GM19397 (cell line): ENCODE measurements at regions not wholly inside any gene's neighbourhood (a gene's known extent, or its start where the extent isn't known, plus 50 kb on each side); places are given as distances from the start of the nearest gene placed in this dataset.
"Not testable (repeated sequence)": the region's sequence is repeated elsewhere in the genome, so short reads cannot be mapped to it uniquely, and the experiment has no call there.

Experiments used
- ATAC-seq: cut with Tn5 transposase; IDR thresholded peaks from one replicate; pipeline ENCODE4 v1.9.1; 2021; ENCODE audit warnings: mild to moderate bottlenecking, moderate library complexity; ENCODE audit not compliant: unreplicated experiment

GRCh38 chr17:33560165-33560564 lies 267.1 kb upstream of the ASIC2 start:
- no peak for ATAC-seq

- no peak for ATAC-seq
Observed at GRCh38 chr17:33560871-33561270, 267.8 kb upstream of the ASIC2 start.

GRCh38 chr17:33561569-33562334 lies 268.7 kb upstream of the ASIC2 start:
- no peak for ATAC-seq

GRCh38 chr17:33562792-33563191 lies 269.7 kb upstream of the ASIC2 start:
- ATAC-seq, result no peak

GRCh38 chr17:33564146-33564545 lies 271.1 kb upstream of the ASIC2 start:
- ATAC-seq, result no peak

GRCh38 chr17:33567223-33567622 lies 274.1 kb upstream of the ASIC2 start:
- no peak for ATAC-seq

- ATAC-seq, result no peak
Observed at GRCh38 chr17:33572615-33573014, 279.5 kb upstream of the ASIC2 start.

- ATAC-seq, result no peak
Observed at GRCh38 chr17:33574942-33575445, 281.9 kb upstream of the ASIC2 start.

- not testable (repeated sequence) for ATAC-seq
Observed at GRCh38 chr17:33579740-33580139, 286.6 kb upstream of the ASIC2 start.

- ATAC-seq, result no peak
Observed at GRCh38 chr17:33580215-33580614, 287.1 kb upstream of the ASIC2 start.

GRCh38 chr17:33582661-33583060 lies 289.6 kb upstream of the ASIC2 start:
- no peak for ATAC-seq

GRCh38 chr17:33583518-33584417 lies 290.7 kb upstream of the ASIC2 start:
- ATAC-seq, result no peak

- no peak for ATAC-seq
Observed at GRCh38 chr17:33593991-33594390, 300.9 kb upstream of the ASIC2 start.

GRCh38 chr17:33595828-33596227 lies 302.7 kb upstream of the ASIC2 start:
- ATAC-seq, result no peak

- ATAC-seq, result no peak
Observed at GRCh38 chr17:33596899-33597298, 303.8 kb upstream of the ASIC2 start.

GRCh38 chr17:33598797-33599196 lies 305.7 kb upstream of the ASIC2 start:
- no peak for ATAC-seq

GRCh38 chr17:33602981-33603380 lies 309.9 kb upstream of the ASIC2 start:
- no peak for ATAC-seq

- ATAC-seq, result no peak
Observed at GRCh38 chr17:33603789-33604188, 310.7 kb upstream of the ASIC2 start.

- no peak for ATAC-seq
Observed at GRCh38 chr17:33611532-33611931, 318.4 kb upstream of the ASIC2 start.

- no peak for ATAC-seq
Observed at GRCh38 chr17:33615861-33616260, 322.8 kb upstream of the ASIC2 start.

GRCh38 chr17:33623841-33624240 lies 330.7 kb upstream of the ASIC2 start:
- ATAC-seq, result no peak
